ENCODE measurements at regions not wholly inside any gene's neighbourhood (a gene's known extent, or its start where the extent isn't known, plus 50 kb on each side); places are given as distances from the start of the nearest gene placed in this dataset.

DNA sequence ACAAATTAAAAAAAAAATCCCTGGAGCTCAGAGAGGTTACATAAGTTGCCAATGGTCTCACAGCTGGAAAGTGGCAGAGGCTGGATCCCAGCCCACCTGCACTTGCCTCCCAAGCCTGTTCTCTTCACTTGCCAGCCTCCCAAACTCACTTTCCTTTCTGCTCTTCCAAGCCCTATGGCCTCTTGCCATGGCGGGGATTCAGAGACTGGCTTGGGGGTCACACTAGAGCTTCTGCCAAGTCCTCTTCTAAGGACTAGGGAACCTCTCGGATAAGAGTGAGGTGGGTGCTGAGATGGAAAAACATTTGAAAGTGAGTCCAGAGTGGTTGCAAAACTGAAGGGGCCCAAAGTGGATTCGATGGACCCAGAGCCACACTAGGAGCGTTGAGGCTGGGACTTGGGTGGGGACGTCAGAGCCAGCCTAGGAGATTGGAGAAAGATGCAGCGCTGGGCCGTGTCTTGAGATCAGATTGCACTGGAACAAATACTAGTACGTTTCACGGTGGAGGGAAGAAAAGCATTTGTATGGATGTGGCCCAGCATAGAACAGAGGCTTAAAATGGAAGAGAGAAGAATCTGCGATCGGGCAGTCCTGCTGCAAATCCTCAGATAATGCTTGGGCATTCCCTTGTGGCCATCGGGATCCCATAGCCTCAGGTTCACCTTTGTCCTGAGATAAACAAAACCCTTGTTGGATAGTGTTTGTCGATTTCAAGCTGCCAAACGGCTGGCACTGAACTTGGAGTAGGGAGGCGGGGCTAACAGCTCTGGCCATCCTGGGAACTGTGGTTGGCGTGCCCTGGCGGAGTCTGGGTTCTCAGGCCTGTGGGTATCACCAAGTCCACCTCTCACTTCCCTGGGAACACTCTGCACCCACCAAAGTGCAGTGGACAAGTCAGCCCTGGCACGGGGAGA lies 84.8 kb downstream of the ING1 start:
- peaks cover 14% of the 10 kb centered on the region; the same call in 1 of the 2 replicates for H3K27me3 ChIP-seq (ENCODE audit: insufficient read depth, low read length)
- H3K9me3 ChIP-seq (ENCODE audit: control insufficient read depth in 1 of 2, insufficient read depth in 1 of 2, low read depth in 1 of 2, low read length in 2 of 2): no peaks in the 10 kb centered on the region
- ChIA-PET CTCF (no interaction called here), RAD21 (ENCODE audit: low non-redundant PET in 1 of 2, low total read pairs in 2 of 2, uncharacterized antibody in 2 of 2, unreplicated experiment in 2 of 2) (interaction anchor here in 1 of 2 experiments (0.6 kb wide), 1 partner anchor 27 kb away, joined by 3 read pairs; no protein-coding TSS in a partner anchor), POLR2A (no interaction called here)
- no peaks in the 10 kb centered on the region for H4K20me1 ChIP-seq (ENCODE audit: insufficient read depth)
- H3K9ac ChIP-seq (ENCODE audit: low read length): no peak overlapping the region
- DNase-seq (ENCODE audit: low read depth, low spot score) (no peak), ATAC-seq (no peak)
- no peaks in the 10 kb centered on the region for H3K79me2 ChIP-seq (ENCODE audit: insufficient read depth, low read length)
- intact Hi-C loops (cut with micrococcal nuclease): no loop called here
- H3K4me3 ChIP-seq (replicated peaks in 1 of 2; ENCODE audit: low read depth in 1 of 2, low read length in 2 of 2): no peak overlapping the region
- no peak for TF ChIP-seq POLR2A (IDR thresholded peaks at IDR 0.05; ENCODE audit: borderline replicate concordance, extremely low read depth, insufficient read depth, insufficient read length)
- TF ChIP-seq EZH2 (IDR thresholded peaks at IDR 0.05): no peak
- TF ChIP-seq, protein P1, sequence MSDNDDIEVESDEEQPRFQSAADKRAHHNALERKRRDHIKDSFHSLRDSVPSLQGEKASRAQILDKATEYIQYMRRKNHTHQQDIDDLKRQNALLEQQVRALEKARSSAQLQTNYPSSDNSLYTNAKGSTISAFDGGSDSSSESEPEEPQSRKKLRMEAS (IDR thresholded peaks at IDR 0.05): no peak
- TF ChIP-seq TCF7L2 (IDR thresholded peaks at IDR 0.05; ENCODE audit: borderline replicate concordance, extremely low read depth, insufficient read depth, insufficient read length): no peak
- TF ChIP-seq, protein P2, sequence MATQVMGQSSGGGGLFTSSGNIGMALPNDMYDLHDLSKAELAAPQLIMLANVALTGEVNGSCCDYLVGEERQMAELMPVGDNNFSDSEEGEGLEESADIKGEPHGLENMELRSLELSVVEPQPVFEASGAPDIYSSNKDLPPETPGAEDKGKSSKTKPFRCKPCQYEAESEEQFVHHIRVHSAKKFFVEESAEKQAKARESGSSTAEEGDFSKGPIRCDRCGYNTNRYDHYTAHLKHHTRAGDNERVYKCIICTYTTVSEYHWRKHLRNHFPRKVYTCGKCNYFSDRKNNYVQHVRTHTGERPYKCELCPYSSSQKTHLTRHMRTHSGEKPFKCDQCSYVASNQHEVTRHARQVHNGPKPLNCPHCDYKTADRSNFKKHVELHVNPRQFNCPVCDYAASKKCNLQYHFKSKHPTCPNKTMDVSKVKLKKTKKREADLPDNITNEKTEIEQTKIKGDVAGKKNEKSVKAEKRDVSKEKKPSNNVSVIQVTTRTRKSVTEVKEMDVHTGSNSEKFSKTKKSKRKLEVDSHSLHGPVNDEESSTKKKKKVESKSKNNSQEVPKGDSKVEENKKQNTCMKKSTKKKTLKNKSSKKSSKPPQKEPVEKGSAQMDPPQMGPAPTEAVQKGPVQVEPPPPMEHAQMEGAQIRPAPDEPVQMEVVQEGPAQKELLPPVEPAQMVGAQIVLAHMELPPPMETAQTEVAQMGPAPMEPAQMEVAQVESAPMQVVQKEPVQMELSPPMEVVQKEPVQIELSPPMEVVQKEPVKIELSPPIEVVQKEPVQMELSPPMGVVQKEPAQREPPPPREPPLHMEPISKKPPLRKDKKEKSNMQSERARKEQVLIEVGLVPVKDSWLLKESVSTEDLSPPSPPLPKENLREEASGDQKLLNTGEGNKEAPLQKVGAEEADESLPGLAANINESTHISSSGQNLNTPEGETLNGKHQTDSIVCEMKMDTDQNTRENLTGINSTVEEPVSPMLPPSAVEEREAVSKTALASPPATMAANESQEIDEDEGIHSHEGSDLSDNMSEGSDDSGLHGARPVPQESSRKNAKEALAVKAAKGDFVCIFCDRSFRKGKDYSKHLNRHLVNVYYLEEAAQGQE (IDR thresholded peaks at IDR 0.05; ENCODE audit: low read depth): no peak
- TF ChIP-seq, protein P3, sequence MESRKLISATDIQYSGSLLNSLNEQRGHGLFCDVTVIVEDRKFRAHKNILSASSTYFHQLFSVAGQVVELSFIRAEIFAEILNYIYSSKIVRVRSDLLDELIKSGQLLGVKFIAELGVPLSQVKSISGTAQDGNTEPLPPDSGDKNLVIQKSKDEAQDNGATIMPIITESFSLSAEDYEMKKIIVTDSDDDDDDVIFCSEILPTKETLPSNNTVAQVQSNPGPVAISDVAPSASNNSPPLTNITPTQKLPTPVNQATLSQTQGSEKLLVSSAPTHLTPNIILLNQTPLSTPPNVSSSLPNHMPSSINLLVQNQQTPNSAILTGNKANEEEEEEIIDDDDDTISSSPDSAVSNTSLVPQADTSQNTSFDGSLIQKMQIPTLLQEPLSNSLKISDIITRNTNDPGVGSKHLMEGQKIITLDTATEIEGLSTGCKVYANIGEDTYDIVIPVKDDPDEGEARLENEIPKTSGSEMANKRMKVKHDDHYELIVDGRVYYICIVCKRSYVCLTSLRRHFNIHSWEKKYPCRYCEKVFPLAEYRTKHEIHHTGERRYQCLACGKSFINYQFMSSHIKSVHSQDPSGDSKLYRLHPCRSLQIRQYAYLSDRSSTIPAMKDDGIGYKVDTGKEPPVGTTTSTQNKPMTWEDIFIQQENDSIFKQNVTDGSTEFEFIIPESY (IDR thresholded peaks at IDR 0.05; ENCODE audit: extremely low read depth, insufficient replicate concordance, low read length): no peak
- TF ChIP-seq EGR1 (IDR thresholded peaks at IDR 0.05; ENCODE audit: low read depth): no peak
- TF ChIP-seq EZH2phosphoT487 (IDR thresholded peaks at IDR 0.05; ENCODE audit: borderline replicate concordance): no peak
- no peak for TF ChIP-seq FOSL1 (IDR thresholded peaks at IDR 0.05; ENCODE audit: low read depth)
- no peak for TF ChIP-seq RAD21 (IDR thresholded peaks at IDR 0.05; ENCODE audit: low read depth)
- no peak for TF ChIP-seq ELF1 (IDR thresholded peaks at IDR 0.05; ENCODE audit: borderline replicate concordance, low read depth)
- TF ChIP-seq, protein P4, sequence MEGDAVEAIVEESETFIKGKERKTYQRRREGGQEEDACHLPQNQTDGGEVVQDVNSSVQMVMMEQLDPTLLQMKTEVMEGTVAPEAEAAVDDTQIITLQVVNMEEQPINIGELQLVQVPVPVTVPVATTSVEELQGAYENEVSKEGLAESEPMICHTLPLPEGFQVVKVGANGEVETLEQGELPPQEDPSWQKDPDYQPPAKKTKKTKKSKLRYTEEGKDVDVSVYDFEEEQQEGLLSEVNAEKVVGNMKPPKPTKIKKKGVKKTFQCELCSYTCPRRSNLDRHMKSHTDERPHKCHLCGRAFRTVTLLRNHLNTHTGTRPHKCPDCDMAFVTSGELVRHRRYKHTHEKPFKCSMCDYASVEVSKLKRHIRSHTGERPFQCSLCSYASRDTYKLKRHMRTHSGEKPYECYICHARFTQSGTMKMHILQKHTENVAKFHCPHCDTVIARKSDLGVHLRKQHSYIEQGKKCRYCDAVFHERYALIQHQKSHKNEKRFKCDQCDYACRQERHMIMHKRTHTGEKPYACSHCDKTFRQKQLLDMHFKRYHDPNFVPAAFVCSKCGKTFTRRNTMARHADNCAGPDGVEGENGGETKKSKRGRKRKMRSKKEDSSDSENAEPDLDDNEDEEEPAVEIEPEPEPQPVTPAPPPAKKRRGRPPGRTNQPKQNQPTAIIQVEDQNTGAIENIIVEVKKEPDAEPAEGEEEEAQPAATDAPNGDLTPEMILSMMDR (IDR thresholded peaks at IDR 0.05 in 2 of 3, conservative IDR thresholded peaks at IDR 0.05 in 1 of 3; ENCODE audit: borderline replicate concordance in 1 of 3, insufficient read depth in 1 of 3, low read depth in 2 of 3, low read length in 2 of 3): no peak
- no peak for TF ChIP-seq CEBPB (IDR thresholded peaks at IDR 0.05; ENCODE audit: low read depth)
- no peak for TF ChIP-seq SIN3A (IDR thresholded peaks at IDR 0.05; ENCODE audit: low read depth)
- TF ChIP-seq SP1 (IDR thresholded peaks at IDR 0.05; ENCODE audit: low read depth): no peak
- no peaks in the 10 kb centered on the region for H3K36me3 ChIP-seq (ENCODE audit: control insufficient read depth in 1 of 2, insufficient read depth in 2 of 2, low read length in 2 of 2)
- no peaks in the 10 kb centered on the region for H3K4me1 ChIP-seq (ENCODE audit: control insufficient read depth in 1 of 2, insufficient read depth in 2 of 2, low read length in 2 of 2)
- H3K27ac ChIP-seq (ENCODE audit: low read depth, low read length): no peak overlapping the region
- H3K4me2 ChIP-seq (ENCODE audit: low read length): no peak overlapping the region
- no peak overlapping the region for H2AFZ ChIP-seq (ENCODE audit: low read depth, low read length, poor library complexity, severe bottlenecking)
- H3K9me2 ChIP-seq (ENCODE audit: insufficient read depth): no peaks in the 10 kb centered on the region
- no TSS peak for BruUV-seq (replicated peaks)
